ENCODE measurements at regions not wholly inside any gene's neighbourhood (a gene's known extent, or its start where the extent isn't known, plus 50 kb on each side); places are given as distances from the start of the nearest gene placed in this dataset.

DNA sequence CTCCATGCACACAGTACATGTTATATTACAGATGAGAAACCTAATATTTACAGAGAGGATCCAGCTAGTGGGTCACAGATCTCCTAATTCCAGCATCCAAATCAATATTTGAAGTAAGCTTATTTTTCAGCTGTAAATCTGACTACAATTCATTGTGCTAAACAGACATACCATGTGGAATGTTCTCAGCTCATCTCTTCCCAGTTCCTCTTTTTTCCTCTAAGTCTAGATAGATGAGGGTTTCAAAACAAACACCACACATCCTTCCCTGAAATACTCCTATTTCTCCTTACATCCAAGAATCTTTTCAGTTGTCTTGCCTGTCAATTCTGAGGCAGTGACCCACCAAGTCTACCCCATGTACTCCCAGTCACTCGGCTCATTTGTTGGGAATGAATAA is 200.7 kb upstream of the PIK3C3 start:
- Histone ChIP-seq H4K20me1 (ENCODE audit: insufficient read depth, low read length) (no peaks in the 10 kb centered on the region), H3K9me3 (ENCODE audit: low read length) (no peaks in the 10 kb centered on the region), H3K27ac (ENCODE audit: low read depth, low read length, poor library complexity, severe bottlenecking) (no peak overlapping the region), H3K9ac (ENCODE audit: low read length) (no peak overlapping the region), H3F3A (ENCODE audit: insufficient read depth, low read length) (no peaks in the 10 kb centered on the region), H3K79me2 (ENCODE audit: insufficient read depth, low read length) (no peaks in the 10 kb centered on the region), H2AFZ (ENCODE audit: low read length) (no peak overlapping the region), H3K36me3 (ENCODE audit: insufficient read depth, low read length) (no peaks in the 10 kb centered on the region), H3K4me2 (ENCODE audit: low read length) (no peak overlapping the region), H3K9me2 (ENCODE audit: low read depth, low read length) (no peaks in the 10 kb centered on the region), H3K4me1 (ENCODE audit: insufficient read depth, low read length, severe bottlenecking) (no peaks in the 10 kb centered on the region), H3K4me3 (ENCODE audit: low read depth, low read length, poor library complexity, severe bottlenecking) (no peak overlapping the region), H3K27me3 (ENCODE audit: insufficient read depth, low read length) (no peaks in the 10 kb centered on the region)
- TF ChIP-seq, protein P1, sequence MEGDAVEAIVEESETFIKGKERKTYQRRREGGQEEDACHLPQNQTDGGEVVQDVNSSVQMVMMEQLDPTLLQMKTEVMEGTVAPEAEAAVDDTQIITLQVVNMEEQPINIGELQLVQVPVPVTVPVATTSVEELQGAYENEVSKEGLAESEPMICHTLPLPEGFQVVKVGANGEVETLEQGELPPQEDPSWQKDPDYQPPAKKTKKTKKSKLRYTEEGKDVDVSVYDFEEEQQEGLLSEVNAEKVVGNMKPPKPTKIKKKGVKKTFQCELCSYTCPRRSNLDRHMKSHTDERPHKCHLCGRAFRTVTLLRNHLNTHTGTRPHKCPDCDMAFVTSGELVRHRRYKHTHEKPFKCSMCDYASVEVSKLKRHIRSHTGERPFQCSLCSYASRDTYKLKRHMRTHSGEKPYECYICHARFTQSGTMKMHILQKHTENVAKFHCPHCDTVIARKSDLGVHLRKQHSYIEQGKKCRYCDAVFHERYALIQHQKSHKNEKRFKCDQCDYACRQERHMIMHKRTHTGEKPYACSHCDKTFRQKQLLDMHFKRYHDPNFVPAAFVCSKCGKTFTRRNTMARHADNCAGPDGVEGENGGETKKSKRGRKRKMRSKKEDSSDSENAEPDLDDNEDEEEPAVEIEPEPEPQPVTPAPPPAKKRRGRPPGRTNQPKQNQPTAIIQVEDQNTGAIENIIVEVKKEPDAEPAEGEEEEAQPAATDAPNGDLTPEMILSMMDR (IDR thresholded peaks at IDR 0.05; ENCODE audit: low read length), result no peak
- no peak for TF ChIP-seq EZH2 (IDR thresholded peaks at IDR 0.05; ENCODE audit: borderline replicate concordance, low read length)

DNA sequence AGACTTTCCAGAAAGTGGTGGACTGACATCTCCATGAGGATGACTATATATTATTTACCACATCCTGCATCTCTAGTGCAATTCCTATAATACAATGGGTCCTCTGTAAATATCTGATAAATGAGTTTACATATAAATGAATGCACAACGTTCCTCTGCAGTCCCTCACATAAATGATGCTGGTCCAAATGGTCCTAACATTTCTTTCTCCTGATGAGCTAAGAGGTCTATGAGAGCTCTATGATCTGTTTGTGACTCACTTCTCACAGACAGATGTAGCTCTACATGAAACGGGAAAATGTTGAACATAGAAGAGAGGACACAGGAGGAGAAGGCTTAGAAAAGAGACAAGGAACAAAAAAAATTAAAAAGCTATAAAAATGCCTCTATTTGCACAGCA is 201.2 kb upstream of the PIK3C3 start:
- Histone ChIP-seq H2AFZ (ENCODE audit: low read length) (no peak overlapping the region), H3K27me3 (ENCODE audit: insufficient read depth, low read length) (no peaks in the 10 kb centered on the region), H3K4me1 (ENCODE audit: insufficient read depth, low read length, severe bottlenecking) (no peaks in the 10 kb centered on the region), H3K9me3 (ENCODE audit: low read length) (no peaks in the 10 kb centered on the region), H4K20me1 (ENCODE audit: insufficient read depth, low read length) (no peaks in the 10 kb centered on the region), H3F3A (ENCODE audit: insufficient read depth, low read length) (no peaks in the 10 kb centered on the region), H3K9me2 (ENCODE audit: low read depth, low read length) (no peaks in the 10 kb centered on the region), H3K36me3 (ENCODE audit: insufficient read depth, low read length) (no peaks in the 10 kb centered on the region), H3K9ac (ENCODE audit: low read length) (no peak overlapping the region), H3K4me3 (ENCODE audit: low read depth, low read length, poor library complexity, severe bottlenecking) (no peak overlapping the region), H3K79me2 (ENCODE audit: insufficient read depth, low read length) (no peaks in the 10 kb centered on the region), H3K27ac (ENCODE audit: low read depth, low read length, poor library complexity, severe bottlenecking) (no peak overlapping the region), H3K4me2 (ENCODE audit: low read length) (no peak overlapping the region)
- TF ChIP-seq, protein P1 (IDR thresholded peaks at IDR 0.05; ENCODE audit: low read length), result no peak
- no peak for TF ChIP-seq EZH2 (IDR thresholded peaks at IDR 0.05; ENCODE audit: borderline replicate concordance, low read length)

DNA sequence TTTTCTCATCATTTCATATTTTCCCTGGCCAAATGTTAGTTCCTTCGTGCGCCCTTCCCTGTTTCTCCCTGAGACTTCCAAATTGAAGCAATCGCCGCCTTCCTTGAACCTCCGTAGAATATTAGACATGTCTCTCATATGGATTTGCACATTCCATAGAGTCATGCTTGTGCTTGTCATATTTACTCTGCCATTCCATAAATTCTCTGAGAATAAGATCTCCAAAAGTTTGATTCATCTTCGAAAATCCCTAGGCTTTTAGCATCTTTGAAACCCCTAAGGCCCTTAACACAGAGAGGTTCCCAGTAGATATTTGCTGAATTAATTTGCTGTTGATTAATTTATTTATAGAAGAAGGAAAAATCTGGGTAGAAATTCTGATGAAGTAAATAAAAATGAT is 202.2 kb upstream of the PIK3C3 start:
- H3F3A ChIP-seq (ENCODE audit: insufficient read depth, low read length), result no peaks in the 10 kb centered on the region
- TF ChIP-seq EZH2 (IDR thresholded peaks at IDR 0.05; ENCODE audit: borderline replicate concordance, low read length), result no peak
- TF ChIP-seq, protein P1 (IDR thresholded peaks at IDR 0.05; ENCODE audit: low read length), result no peak
- H3K79me2 ChIP-seq (ENCODE audit: insufficient read depth, low read length), result no peaks in the 10 kb centered on the region
- H4K20me1 ChIP-seq (ENCODE audit: insufficient read depth, low read length), result no peaks in the 10 kb centered on the region
- H3K4me3 ChIP-seq (ENCODE audit: low read depth, low read length, poor library complexity, severe bottlenecking), result no peak overlapping the region
- H3K4me2 ChIP-seq (ENCODE audit: low read length), result no peak overlapping the region
- H3K27me3 ChIP-seq (ENCODE audit: insufficient read depth, low read length), result no peaks in the 10 kb centered on the region
- H3K27ac ChIP-seq (ENCODE audit: low read depth, low read length, poor library complexity, severe bottlenecking), result no peak overlapping the region
- no peaks in the 10 kb centered on the region for H3K4me1 ChIP-seq (ENCODE audit: insufficient read depth, low read length, severe bottlenecking)
- no peaks in the 10 kb centered on the region for H3K9me2 ChIP-seq (ENCODE audit: low read depth, low read length)
- no peaks in the 10 kb centered on the region for H3K9me3 ChIP-seq (ENCODE audit: low read length)
- no peak overlapping the region for H3K9ac ChIP-seq (ENCODE audit: low read length)
- no peak overlapping the region for H2AFZ ChIP-seq (ENCODE audit: low read length)
- H3K36me3 ChIP-seq (ENCODE audit: insufficient read depth, low read length), result no peaks in the 10 kb centered on the region
